Peyer's patch (tissue), 4 donors: ENCODE measurements at regions not wholly inside any gene's neighbourhood (a gene's known extent, or its start where the extent isn't known, plus 50 kb on each side); places are given as distances from the start of the nearest gene placed in this dataset.

Experiments used
- DNase-seq, 3 donors: peaks; one replicate each; pipeline ENCODE4 v3.0.0-alpha.2; 2017 to 2019
- H3K27ac ChIP-seq, 4 donors: fragments of 200-600 bp; sonication (generic); one replicate each; pipeline ENCODE4 v1.5.1; 2016 to 2019
- H3K27me3 ChIP-seq, 2 donors: fragments of 200-600 bp; sonication (generic); one replicate each; pipeline ENCODE4 v1.5.1; 2019
- H3K36me3 ChIP-seq, 3 donors: fragments of 200-600 bp; sonication (generic); one replicate each; pipeline ENCODE4 v1.5.1; 2016 to 2019
- H3K4me1 ChIP-seq, 4 donors: fragments of 200-600 bp; sonication (generic); one replicate each; pipeline ENCODE4 v1.5.1; 2016 to 2019
- H3K4me3 ChIP-seq, 4 donors: fragments of 200-600 bp; sonication (generic); 1 replicate in 3 of 4; 2 replicates in 1 of 4; pipeline ENCODE4 v1.5.1; 2016 to 2019; ENCODE audit warnings: mild to moderate bottlenecking in 1 of 4
- H3K9me3 ChIP-seq, 4 donors: fragments of 200-600 bp; sonication (generic); one replicate each; pipeline ENCODE4 v1.5.1; 2016 to 2019; ENCODE audit warnings: mild to moderate bottlenecking in 1 of 4
- CTCF ChIP-seq, 6 experiments: fragments of 450-650 bp in 4 of 6; fragments of 200-600 bp in 2 of 6; sonication (generic) in 1 of 6; IDR thresholded peaks; one replicate each; pipeline ENCODE4 v1.5.1; 2017 to 2019; ENCODE audit warnings: antibody characterized with exemption in 6 of 6, mild to moderate bottlenecking in 3 of 6, moderate library complexity in 1 of 6
- POLR2A ChIP-seq, 2 donors: fragments of 450-650 bp; IDR thresholded peaks; one replicate each; pipeline ENCODE4 v1.5.1; 2017; ENCODE audit warnings: antibody characterized with exemption in 2 of 2, mild to moderate bottlenecking in 2 of 2, moderate library complexity in 2 of 2

- no peaks in the 10 kb centered on the region for H3K9me3 ChIP-seq
- no peak overlapping the region for H3K4me3 ChIP-seq
- no peaks in the 10 kb centered on the region for H3K36me3 ChIP-seq
- no peak overlapping the region for H3K27ac ChIP-seq
- TF ChIP-seq CTCF (IDR thresholded peaks at IDR 0.05) (no peak), POLR2A (IDR thresholded peaks at IDR 0.05) (no peak)
- DNase-seq: no peak
- H3K4me1 ChIP-seq: no peaks in the 10 kb centered on the region
- no peaks in the 10 kb centered on the region for H3K27me3 ChIP-seq
Observed at GRCh38 chr2:217741381-217741955, 261.3 kb downstream of the TNS1 start.

GRCh38 chr2:217740756-217741155 is 262.0 kb downstream of the TNS1 start:
- H3K27ac ChIP-seq: peak overlapping the region in 3 of 4 donors; percentile 12 to 49 (median 43)
- H3K4me3 ChIP-seq: no peak overlapping the region
- TF ChIP-seq POLR2A (IDR thresholded peaks at IDR 0.05) (no peak), CTCF (IDR thresholded peaks at IDR 0.05) (no peak)
- no peaks in the 10 kb centered on the region for H3K36me3 ChIP-seq
- H3K9me3 ChIP-seq: no peaks in the 10 kb centered on the region
- DNase-seq: no peak
- no peaks in the 10 kb centered on the region for H3K4me1 ChIP-seq
- H3K27me3 ChIP-seq: no peaks in the 10 kb centered on the region

GRCh38 chr2:217740178-217740577 is 262.6 kb downstream of the TNS1 start:
- Histone ChIP-seq H3K4me3 (no peak overlapping the region), H3K4me1 (no peaks in the 10 kb centered on the region), H3K27ac (peak overlapping the region in 2 of 4 donors; percentile 12 to 49), H3K36me3 (no peaks in the 10 kb centered on the region), H3K9me3 (no peaks in the 10 kb centered on the region), H3K27me3 (no peaks in the 10 kb centered on the region)
- TF ChIP-seq CTCF (IDR thresholded peaks at IDR 0.05) (no peak), POLR2A (IDR thresholded peaks at IDR 0.05) (no peak)
- DNase-seq: no peak

GRCh38 chr2:217739741-217740140 is 263.1 kb downstream of the TNS1 start:
- DNase-seq: no peak
- Histone ChIP-seq H3K27me3 (no peaks in the 10 kb centered on the region), H3K27ac (peak overlapping the region in 1 of 4 donors; percentile 12), H3K4me1 (no peaks in the 10 kb centered on the region), H3K9me3 (no peaks in the 10 kb centered on the region), H3K4me3 (no peak overlapping the region), H3K36me3 (no peaks in the 10 kb centered on the region)
- no peak for TF ChIP-seq POLR2A (IDR thresholded peaks at IDR 0.05)
- no peak for TF ChIP-seq CTCF (IDR thresholded peaks at IDR 0.05)

- no peak for DNase-seq
- Histone ChIP-seq H3K4me3 (no peak overlapping the region), H3K36me3 (no peaks in the 10 kb centered on the region), H3K27me3 (no peaks in the 10 kb centered on the region), H3K9me3 (no peaks in the 10 kb centered on the region), H3K27ac (peak overlapping the region in 1 of 4 donors; percentile 11), H3K4me1 (no peaks in the 10 kb centered on the region)
- no peak for TF ChIP-seq POLR2A (IDR thresholded peaks at IDR 0.05)
- no peak for TF ChIP-seq CTCF (IDR thresholded peaks at IDR 0.05)
Observed at GRCh38 chr2:217738061-217738460, 264.7 kb downstream of the TNS1 start.
